HEK293T (cell line): ENCODE measurements at regions not wholly inside any gene's neighbourhood (a gene's known extent, or its start where the extent isn't known, plus 50 kb on each side); places are given as distances from the start of the nearest gene placed in this dataset.

ENCODE experiments used
- ARNT ChIP-seq: fragments of 450-650 bp; IDR thresholded peaks from 2 replicates; pipeline ENCODE4 v1.6.1; 2017; ENCODE audit warnings: mild to moderate bottlenecking
- BHLHE40 ChIP-seq: fragments of 450-650 bp; IDR thresholded peaks from 2 replicates; pipeline ENCODE4 v1.6.1; 2016; ENCODE audit warnings: mild to moderate bottlenecking, moderate library complexity, borderline replicate concordance
- CTBP1 ChIP-seq: fragments of 450-650 bp; IDR thresholded peaks from 2 replicates; pipeline ENCODE4 v1.6.1; 2016; ENCODE audit warnings: borderline replicate concordance
- ELF4 ChIP-seq: fragments of 450-650 bp; IDR thresholded peaks from 2 replicates; pipeline ENCODE4 v1.6.1; 2017; ENCODE audit warnings: antibody characterized with exemption
- FOXA1 ChIP-seq: fragments of 450-650 bp; IDR thresholded peaks from 2 replicates; pipeline ENCODE4 v1.6.1; 2016; ENCODE audit warnings: mild to moderate bottlenecking
- FOXK2 ChIP-seq: fragments of 450-650 bp; IDR thresholded peaks from 2 replicates; pipeline ENCODE4 v1.6.1; 2016; ENCODE audit warnings: mild to moderate bottlenecking
- FOXM1 ChIP-seq: fragments of 450-650 bp; IDR thresholded peaks from 2 replicates; pipeline ENCODE4 v1.6.1; 2017; ENCODE audit warnings: mild to moderate bottlenecking, borderline replicate concordance
- L3MBTL2 ChIP-seq: fragments of 450-650 bp; conservative IDR thresholded peaks from 2 replicates; pipeline ENCODE4 v1.6.1; 2016; ENCODE audit warnings: mild to moderate bottlenecking
- LEF1 ChIP-seq: fragments of 450-650 bp; IDR thresholded peaks from 2 replicates; pipeline ENCODE4 v1.6.1; 2017; ENCODE audit warnings: mild to moderate bottlenecking, borderline replicate concordance
- NFRKB ChIP-seq: fragments of 450-650 bp; IDR thresholded peaks from 2 replicates; pipeline ENCODE4 v1.6.1; 2016; ENCODE audit warnings: mild to moderate bottlenecking, moderate library complexity
- SP1 ChIP-seq: fragments of 450-650 bp; IDR thresholded peaks from 2 replicates; pipeline ENCODE4 v1.6.1; 2017
- TARDBP ChIP-seq: fragments of 450-650 bp; IDR thresholded peaks from 2 replicates; pipeline ENCODE4 v1.6.1; 2016
- ZNF384 ChIP-seq: fragments of 450-650 bp; IDR thresholded peaks from 2 replicates; pipeline ENCODE4 v1.6.1; 2016

- no peak for TF ChIP-seq NFRKB
- TF ChIP-seq FOXA1: no peak
- no peak for TF ChIP-seq TARDBP
- TF ChIP-seq CTBP1: no peak
- no peak for TF ChIP-seq FOXM1
- no peak for TF ChIP-seq SP1
- TF ChIP-seq BHLHE40: no peak
- no peak for TF ChIP-seq L3MBTL2
- no peak for TF ChIP-seq ARNT
- no peak for TF ChIP-seq ZNF384
- no peak for TF ChIP-seq ELF4
- TF ChIP-seq FOXK2: no peak
- TF ChIP-seq LEF1: no peak
Observed at GRCh38 chr4:13876940-13877339, 249.4 kb upstream of the BOD1L1 start.
